ENCODE measurements at regions not wholly inside any gene's neighbourhood (a gene's known extent, or its start where the extent isn't known, plus 50 kb on each side); places are given as distances from the start of the nearest gene placed in this dataset.

GRCh38 chr2:5316001-5316490 is 376.1 kb upstream of the SOX11 start:
- Mint-ChIP-seq H3K9me3 (ENCODE audit: unreplicated experiment) (peaks cover 17% of the 10 kb centered on the region), H3K4me1 (ENCODE audit: low read depth, unreplicated experiment) (peaks cover 52% of the 10 kb centered on the region), H3K4me3 (ENCODE audit: unreplicated experiment) (peak overlapping the region; percentile 39), H3K27ac (ENCODE audit: unreplicated experiment) (peak overlapping the region; percentile 98), H3K36me3 (ENCODE audit: unreplicated experiment) (peaks cover 4% of the 10 kb centered on the region), H3K27me3 (ENCODE audit: unreplicated experiment) (peaks cover 7% of the 10 kb centered on the region)
- no peak for TF ChIP-seq CTCF (IDR thresholded peaks at IDR 0.05; ENCODE audit: partially characterized antibody, unreplicated experiment)
- DNase-seq, result no peak

DNA sequence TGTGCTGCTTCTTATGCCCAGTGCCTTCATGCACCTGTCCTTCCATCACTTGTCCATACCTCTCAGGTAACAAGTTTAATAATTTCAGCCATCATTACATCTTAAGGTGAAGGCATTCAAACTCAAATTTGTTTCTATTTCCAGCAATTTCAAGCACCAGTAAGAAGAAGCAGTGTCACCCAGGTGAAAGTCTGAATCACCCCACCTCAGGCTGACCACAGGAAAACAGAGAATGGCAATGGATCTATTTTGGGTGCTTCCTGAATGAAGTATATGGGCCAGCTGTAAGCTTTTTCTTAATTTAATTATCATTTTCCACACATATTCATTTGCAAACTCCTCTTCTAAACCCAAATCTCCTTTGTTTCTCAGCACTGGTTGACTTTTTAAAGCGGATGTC is 372.7 kb upstream of the SOX11 start:
- Mint-ChIP-seq H3K27ac (ENCODE audit: unreplicated experiment) (no peak overlapping the region), H3K4me3 (ENCODE audit: unreplicated experiment) (no peak overlapping the region), H3K9me3 (ENCODE audit: unreplicated experiment) (peaks cover 16% of the 10 kb centered on the region), H3K36me3 (ENCODE audit: unreplicated experiment) (peaks cover 4% of the 10 kb centered on the region), H3K4me1 (ENCODE audit: low read depth, unreplicated experiment) (peaks cover 44% of the 10 kb centered on the region), H3K27me3 (ENCODE audit: unreplicated experiment) (peaks cover 7% of the 10 kb centered on the region)
- TF ChIP-seq CTCF (IDR thresholded peaks at IDR 0.05; ENCODE audit: partially characterized antibody, unreplicated experiment), result no peak
- DNase-seq, result no peak

GRCh38 chr2:5322396-5322795 is 369.8 kb upstream of the SOX11 start:
- H3K36me3 Mint-ChIP-seq (ENCODE audit: unreplicated experiment), result peaks cover 4% of the 10 kb centered on the region
- no peak overlapping the region for H3K4me3 Mint-ChIP-seq (ENCODE audit: unreplicated experiment)
- no peak overlapping the region for H3K27ac Mint-ChIP-seq (ENCODE audit: unreplicated experiment)
- no peak for DNase-seq
- H3K9me3 Mint-ChIP-seq (ENCODE audit: unreplicated experiment), result peaks cover 1% of the 10 kb centered on the region
- H3K27me3 Mint-ChIP-seq (ENCODE audit: unreplicated experiment), result no peaks in the 10 kb centered on the region
- H3K4me1 Mint-ChIP-seq (ENCODE audit: low read depth, unreplicated experiment), result peaks cover 16% of the 10 kb centered on the region
- no peak for TF ChIP-seq CTCF (IDR thresholded peaks at IDR 0.05; ENCODE audit: partially characterized antibody, unreplicated experiment)

- no peaks in the 10 kb centered on the region for H3K27me3 Mint-ChIP-seq (ENCODE audit: unreplicated experiment)
- peaks cover 1% of the 10 kb centered on the region for H3K9me3 Mint-ChIP-seq (ENCODE audit: unreplicated experiment)
- H3K27ac Mint-ChIP-seq (ENCODE audit: unreplicated experiment), result no peak overlapping the region
- no peak overlapping the region for H3K4me3 Mint-ChIP-seq (ENCODE audit: unreplicated experiment)
- H3K4me1 Mint-ChIP-seq (ENCODE audit: low read depth, unreplicated experiment), result peaks cover 10% of the 10 kb centered on the region
- no peak for DNase-seq
- no peaks in the 10 kb centered on the region for H3K36me3 Mint-ChIP-seq (ENCODE audit: unreplicated experiment)
- no peak for TF ChIP-seq CTCF (IDR thresholded peaks at IDR 0.05; ENCODE audit: partially characterized antibody, unreplicated experiment)
Measured at GRCh38 chr2:5325523-5325922, 366.7 kb upstream of the SOX11 start.

GRCh38 chr2:5328826-5329225 is 363.4 kb upstream of the SOX11 start:
- H3K9me3 Mint-ChIP-seq (ENCODE audit: unreplicated experiment), result peaks cover 1% of the 10 kb centered on the region
- H3K4me3 Mint-ChIP-seq (ENCODE audit: unreplicated experiment), result no peak overlapping the region
- TF ChIP-seq CTCF (IDR thresholded peaks at IDR 0.05; ENCODE audit: partially characterized antibody, unreplicated experiment), result no peak
- no peak for DNase-seq
- H3K27ac Mint-ChIP-seq (ENCODE audit: unreplicated experiment), result no peak overlapping the region
- no peaks in the 10 kb centered on the region for H3K36me3 Mint-ChIP-seq (ENCODE audit: unreplicated experiment)
- no peaks in the 10 kb centered on the region for H3K27me3 Mint-ChIP-seq (ENCODE audit: unreplicated experiment)
- peaks cover 6% of the 10 kb centered on the region for H3K4me1 Mint-ChIP-seq (ENCODE audit: low read depth, unreplicated experiment)
